ENCODE measurements at regions not wholly inside any gene's neighbourhood (a gene's known extent, or its start where the extent isn't known, plus 50 kb on each side); places are given as distances from the start of the nearest gene placed in this dataset.
"Not testable (repeated sequence)": the region's sequence is repeated elsewhere in the genome, so short reads cannot be mapped to it uniquely, and the experiment has no call there.

DNA sequence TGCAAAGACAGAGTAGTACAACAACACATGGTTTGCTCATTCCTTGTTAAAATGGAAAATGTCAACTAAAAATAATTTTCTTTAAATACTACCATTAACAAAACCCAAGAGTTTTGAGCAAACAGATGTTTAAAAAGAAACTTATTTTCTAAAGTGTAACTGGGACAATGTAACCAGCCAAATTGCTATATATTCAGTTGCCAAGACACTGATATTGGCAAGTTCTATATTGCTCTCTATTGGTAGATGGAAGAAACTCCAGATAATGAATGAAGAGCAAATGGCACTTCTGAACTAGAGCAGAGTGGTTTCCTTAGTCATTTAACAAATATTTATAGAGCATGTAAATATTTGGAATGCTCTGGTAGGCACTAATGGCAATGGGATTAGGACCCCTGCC lies 966.2 kb downstream of the RPA4 start:
- DNase-seq (ENCODE audit: low read depth in 4 of 4, low spot score in 3 of 4) = no peak

DNA sequence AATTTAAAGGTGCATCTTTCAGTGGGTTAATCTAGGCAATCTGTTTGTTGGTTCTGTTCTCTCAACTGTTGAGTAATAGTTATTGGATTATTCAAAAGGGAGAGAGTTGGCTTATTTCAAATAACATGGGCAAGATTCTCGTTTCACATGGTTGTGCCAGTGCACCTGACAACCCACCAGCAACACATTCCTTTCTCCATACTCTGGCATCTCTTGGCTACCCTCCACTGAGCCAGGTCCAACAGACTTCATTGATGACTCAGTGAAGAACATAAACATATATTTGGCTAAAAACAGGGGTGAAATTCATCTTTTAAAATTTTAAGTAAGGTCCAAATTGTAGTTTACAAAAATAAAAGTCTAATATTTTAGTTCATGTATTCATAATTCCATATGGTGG lies 967.2 kb downstream of the RPA4 start:
- no peak for DNase-seq (ENCODE audit: low read depth in 4 of 4, low spot score in 3 of 4)

DNA sequence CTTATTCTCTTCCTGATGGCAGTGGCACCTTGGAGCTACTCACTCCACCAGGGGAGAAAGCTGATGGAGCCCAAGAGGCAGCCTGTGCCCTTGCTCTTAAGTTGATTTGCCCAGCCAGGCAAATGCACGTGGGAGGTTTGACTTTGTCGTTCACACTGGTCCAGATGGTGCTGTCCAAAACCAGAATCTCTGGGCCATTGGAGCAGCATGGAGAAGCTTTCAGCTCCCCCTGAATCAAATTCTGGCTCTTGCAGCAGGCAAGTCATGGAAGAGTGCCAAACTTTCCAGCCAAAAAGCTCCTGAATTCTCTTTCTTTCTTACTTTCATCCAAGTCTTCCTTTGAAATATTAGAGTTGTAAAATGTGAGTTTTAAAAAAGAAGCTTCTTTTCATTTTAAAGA lies 970.4 kb downstream of the RPA4 start:
- no peak for DNase-seq (ENCODE audit: low read depth in 4 of 4, low spot score in 3 of 4)

DNA sequence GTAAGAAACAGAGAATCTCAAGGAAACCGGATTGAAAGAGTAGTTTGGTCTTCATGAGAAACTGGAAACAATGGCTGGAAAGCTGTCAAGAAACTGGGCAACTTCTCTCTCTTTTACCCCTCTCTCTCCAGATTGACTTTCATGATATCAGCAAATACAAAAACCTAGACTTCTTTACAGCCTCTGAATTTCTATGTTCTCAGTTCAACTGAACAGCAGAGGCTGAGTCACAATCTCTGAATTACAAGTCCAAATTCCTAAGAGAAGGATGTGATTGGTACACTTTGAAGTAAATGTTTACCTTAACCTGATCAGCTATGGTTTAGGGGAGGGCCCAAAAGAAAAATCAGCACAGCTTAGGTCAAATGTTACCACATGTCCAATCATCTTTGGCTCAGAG lies 974.9 kb downstream of the RPA4 start:
- no peak for DNase-seq (ENCODE audit: low read depth in 4 of 4, low spot score in 3 of 4)

DNA sequence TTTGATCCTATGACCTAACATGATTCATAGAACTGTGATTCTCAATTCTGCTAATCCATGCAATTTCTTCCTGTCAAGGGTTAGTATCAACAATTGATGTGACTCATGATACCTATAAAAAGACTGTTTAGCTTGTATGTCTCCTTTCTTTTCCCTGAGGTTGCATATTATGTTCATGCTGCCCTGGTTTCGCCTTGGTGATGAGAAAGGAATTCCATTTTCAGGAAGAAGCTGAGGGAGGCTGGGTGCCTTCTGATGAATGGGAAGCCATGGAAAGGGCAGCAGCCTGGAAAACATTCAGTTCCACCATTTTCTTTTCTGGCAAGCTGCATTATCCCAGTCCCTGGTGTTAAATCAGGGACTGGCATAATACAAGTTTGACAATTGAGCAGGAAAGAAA lies 976.5 kb downstream of the RPA4 start:
- no peak for DNase-seq (ENCODE audit: low read depth in 4 of 4, low spot score in 3 of 4)

DNA sequence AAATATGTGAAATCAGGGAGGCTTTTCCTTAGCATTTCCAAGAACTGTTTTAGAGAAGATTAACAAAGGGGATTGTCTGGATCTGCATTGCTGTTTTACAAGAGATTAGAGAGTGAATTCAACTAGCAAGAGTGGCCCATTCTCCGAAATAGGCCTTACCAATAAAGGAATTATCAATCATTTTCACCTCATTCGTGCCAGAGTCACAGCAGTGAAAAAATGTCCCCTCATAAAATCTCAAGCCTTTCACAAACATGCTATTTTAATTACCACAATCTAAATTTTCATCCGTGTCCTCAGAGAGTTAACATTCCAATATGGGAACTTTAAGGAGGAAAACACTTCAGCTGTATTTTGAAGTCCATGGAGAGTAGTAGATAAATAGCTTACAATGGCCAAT lies 979.6 kb downstream of the RPA4 start:
- DNase-seq (ENCODE audit: low read depth in 4 of 4, low spot score in 3 of 4) = no peak

DNA sequence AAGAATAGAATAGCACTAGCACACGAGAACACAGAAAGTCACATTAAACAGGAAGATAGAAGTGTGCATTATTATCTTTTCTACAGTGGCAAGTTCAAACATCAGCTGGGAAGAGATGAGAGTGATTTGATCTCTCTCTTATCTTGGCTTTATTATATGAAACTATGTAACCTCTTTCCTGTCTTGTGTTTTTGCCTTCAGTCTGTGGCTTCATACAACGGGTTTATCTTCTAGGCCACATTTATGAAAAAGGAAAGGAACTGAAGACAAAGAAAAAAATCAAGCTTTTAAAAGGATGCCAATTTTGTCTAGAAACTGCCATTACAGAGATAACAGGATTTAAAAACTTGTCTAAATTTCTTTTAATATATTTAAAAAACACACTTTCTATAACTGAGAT lies 983.6 kb downstream of the RPA4 start:
- no peak for DNase-seq (ENCODE audit: low read depth in 4 of 4, low spot score in 3 of 4)

DNA sequence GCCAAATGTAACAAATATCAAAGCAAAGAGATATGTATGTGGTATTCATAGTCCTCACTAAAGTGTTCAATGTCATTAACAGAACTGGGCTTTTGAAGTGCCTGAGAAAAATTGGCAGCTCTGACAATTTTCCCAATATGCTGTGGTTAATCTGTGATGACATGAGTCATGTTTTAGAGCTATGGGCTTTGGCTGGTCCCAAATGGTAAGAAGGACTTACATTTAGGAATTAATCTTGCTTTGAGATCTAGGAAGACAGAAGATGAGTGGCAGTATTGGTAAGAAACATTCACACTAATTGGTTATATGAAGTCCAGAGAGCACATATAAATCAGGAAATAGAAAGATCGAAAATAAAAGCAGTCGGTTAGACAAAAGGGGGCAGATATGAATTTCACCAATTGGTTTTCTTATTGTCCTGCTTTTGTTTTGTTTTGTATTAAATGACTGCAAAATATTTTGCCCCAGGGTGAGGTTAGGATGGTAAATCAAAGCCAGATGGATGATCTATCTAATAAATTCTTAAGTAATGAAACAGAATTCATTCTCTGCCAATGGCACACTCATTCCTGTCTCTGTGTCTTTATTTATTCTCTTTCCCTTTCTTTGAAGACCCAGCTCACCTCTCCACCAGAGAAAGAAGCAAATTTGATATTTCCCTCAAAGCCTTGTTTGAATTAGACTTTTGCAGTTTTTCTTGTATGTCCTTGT lies 993.1 kb downstream of the RPA4 start:
- no peak for DNase-seq (ENCODE audit: low read depth in 4 of 4, low spot score in 3 of 4)

DNA sequence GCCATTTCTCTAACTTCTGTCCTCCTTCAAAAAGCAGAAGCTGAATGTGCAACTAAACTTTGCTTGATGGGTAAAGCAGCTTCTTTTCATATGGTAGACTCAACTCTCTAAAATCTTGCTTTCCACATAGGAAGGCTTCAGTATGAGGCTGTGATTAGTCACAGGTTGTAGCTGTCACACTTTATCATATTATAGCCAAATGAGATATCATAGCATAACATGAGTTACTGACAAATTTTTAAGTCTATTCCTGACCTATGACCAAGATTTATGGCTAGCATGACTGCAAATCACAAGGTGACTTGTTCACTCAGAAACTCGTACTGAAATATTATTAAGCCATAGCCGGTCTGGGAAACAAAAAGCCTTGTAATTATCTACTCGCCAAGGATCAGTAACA lies 998.6 kb downstream of the RPA4 start:
- no peak for DNase-seq (ENCODE audit: low read depth in 4 of 4, low spot score in 3 of 4)

DNA sequence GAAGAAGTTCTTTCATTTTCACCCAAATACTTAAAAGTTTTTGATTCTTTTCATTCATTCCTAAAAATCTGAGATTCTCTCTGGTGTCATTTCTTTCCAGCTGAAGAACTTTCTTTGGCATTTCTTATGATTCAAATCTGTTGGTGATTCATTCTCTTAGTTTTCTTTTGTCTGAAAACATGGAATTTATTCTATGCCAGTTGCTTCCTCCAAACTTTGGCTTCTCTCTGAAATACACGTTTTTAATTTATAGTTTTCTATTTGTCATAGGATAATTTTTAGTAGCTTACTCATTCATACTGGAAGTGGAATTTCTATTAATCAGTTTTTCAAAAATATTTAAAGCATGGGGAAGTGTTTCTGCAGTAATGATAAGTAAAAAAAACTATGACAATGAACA lies 1012.0 kb downstream of the RPA4 start:
- DNase-seq (ENCODE audit: low read depth in 4 of 4, low spot score in 3 of 4) = no peak

DNA sequence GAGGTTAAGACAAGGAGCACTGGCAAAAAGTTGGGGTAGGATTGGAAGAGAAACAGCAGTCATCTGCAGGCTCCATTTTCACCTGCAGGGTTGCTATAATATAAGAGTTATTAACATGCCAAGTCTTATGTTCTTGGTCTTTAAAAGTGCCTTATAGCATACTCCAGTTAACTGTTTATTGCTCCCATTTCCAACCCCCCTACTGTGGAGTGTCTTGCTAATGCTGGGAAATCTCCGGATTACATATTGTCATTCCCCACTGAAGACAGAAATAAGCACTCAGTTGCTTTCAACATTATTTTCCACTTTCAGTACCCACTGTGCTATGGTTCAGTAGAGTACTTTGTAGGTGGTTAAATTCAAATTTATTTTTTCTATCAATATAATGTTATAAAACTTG lies 1014.3 kb downstream of the RPA4 start:
- DNase-seq (ENCODE audit: low read depth in 4 of 4, low spot score in 3 of 4) = no peak

DNA sequence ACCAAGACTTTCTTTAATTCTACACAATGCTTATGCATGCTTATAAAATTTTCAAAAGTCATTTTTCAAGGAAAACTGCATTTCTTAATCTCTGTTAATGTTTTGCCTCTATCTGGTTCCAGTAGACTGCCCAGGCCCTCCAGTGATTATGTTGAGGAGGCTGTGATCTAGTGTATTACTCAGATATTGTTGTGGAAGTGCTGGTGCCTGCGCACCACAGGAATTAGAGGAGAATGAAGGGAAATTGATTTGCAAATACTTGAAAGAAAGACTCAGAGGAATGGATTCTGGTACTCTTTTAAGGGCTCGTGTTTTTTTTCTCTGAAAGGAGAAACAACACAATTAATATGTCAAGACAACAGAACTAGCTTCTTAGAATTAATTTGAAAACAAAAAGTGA lies 1015.1 kb downstream of the RPA4 start:
- DNase-seq (ENCODE audit: low read depth in 4 of 4, low spot score in 3 of 4) = no peak

DNA sequence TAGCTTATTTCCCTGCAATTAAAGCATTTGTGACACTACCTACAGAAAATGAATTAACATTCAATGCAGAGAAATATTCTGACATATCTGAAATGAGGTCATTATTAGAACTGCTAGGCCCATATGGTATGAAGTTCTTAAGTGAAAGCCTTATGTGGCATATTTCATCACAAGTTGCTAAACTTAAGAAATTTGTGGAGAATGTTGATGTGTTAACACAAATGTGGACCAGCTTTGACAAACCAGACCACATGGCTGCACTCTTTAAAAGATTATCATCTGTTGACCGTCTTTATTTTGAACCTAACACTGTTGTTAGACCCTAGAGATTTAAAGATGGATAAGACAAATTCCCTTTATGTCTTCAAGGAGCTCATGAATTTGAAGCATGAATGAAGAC lies 1024.1 kb downstream of the RPA4 start:
- DNase-seq (ENCODE audit: low read depth in 4 of 4, low spot score in 3 of 4) = no peak

DNA sequence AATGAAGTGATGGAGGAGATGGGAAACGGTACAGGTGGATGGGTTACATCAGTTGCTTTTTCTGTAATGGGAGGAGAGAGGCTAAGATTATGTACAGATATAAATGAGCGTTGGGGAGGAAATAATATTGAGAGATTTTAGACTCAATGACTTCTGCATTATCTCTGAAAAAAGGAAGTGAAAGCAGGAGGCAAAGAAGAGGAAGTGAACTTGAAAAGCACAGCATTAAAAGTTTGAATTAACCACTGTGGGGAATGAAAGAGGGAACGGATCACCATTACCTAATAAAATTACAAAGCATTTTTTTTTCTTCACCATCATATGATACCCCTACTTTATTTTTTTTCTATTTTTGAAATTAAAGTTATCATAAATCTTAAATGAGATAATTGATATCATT lies 1025.5 kb downstream of the RPA4 start:
- no peak for DNase-seq (ENCODE audit: low read depth in 4 of 4, low spot score in 3 of 4)

DNA sequence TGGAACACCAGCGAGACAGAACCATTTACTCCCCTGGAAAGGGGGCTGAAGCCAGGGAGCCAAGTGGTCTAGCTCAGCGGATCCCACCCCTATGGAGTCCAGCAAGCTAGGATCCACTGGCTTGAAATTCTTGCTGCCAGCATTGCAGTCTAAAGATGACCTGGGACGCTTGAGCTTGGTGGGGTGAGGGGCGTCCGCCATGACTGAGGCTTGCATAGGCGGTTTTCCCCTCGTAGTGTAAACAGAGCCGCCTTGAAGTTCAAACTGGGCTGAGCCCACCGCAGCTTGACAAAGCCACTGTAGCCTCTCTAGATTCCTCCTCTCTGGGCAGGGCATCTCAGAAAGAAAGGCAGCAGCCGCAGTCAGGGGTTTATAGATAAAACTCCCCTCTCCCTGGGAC lies 1031.7 kb downstream of the RPA4 start:
- not testable (repeated sequence) for DNase-seq (ENCODE audit: low read depth in 4 of 4, low spot score in 3 of 4)

DNA sequence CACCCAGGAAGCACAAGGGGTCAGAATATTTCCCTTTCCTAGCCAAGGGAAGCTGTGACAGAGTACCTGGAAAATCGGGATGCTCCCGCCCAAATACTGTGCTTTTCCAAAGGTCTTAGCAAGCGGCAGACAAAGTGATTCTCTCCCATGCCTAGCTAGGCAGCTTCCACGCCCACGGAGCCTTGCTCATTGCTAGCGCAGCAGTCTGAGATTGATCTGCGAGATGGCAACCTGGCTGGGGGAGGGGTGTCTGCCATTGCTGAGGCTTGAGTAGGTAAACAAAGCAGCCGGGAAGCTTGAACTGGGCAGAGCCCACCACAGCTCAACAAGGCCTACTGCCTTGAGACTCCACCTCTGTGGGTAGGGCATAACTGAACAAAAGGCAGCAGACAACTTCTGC lies 1037.5 kb downstream of the RPA4 start:
- not testable (repeated sequence) for DNase-seq (ENCODE audit: low read depth in 4 of 4, low spot score in 3 of 4)

DNA sequence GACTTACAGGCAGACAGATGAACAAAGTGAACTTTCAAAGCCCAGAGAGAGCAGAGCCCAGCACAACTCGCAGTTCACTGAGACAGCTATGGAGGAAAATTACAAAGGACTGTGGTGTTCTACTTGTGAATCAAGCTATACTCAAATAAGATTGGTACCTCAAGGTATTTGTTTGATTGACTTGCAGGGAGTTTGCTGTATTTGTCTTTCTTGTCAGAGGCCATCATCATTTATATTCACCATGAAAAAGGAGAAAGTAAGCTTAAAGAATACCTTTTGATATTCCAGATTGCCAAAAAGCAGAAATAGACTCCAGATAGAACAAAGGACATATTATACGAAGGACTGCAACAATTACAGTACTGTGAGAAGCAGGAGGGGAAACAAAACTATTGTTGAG lies 1047.9 kb downstream of the RPA4 start:
- DNase-seq (ENCODE audit: low read depth in 4 of 4, low spot score in 3 of 4) = no peak

DNA sequence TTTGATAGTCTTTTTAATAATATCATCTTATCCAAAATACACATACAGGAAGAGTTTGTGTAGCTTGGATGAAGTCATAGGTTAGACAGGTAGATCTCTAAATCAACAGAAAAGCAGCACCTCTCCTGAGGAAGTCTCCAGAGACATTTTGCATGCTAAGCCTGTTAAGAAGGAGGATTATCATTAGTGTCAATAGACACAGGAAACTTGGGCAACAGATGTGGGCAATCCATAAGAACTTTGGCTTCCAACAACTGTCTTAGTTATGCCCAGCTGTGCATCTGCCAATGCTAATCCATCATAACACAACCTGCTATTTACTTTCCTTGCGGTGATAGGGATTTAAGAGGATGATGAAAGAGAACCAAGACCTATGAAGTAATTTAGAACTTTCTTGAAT lies 1052.6 kb downstream of the RPA4 start:
- no peak for DNase-seq (ENCODE audit: low read depth in 4 of 4, low spot score in 3 of 4)

DNA sequence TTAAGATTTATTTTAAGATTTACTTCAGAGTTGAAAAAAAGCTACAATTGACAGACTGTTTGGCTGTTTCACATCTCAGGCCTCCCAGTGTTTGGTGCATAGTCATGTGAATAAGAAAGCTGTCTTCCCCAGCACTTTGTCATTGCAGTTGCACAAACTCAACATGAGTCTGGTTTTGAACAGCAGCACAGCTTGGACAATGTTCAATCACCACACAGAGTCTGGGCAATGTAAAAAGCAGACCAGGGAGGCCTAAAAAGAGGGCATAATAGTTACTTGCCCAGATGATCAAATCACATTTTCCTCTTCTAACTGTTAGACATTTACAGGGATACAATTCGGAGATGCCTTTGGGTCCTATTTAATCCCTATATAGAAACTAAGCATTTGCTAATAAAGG lies 1055.0 kb downstream of the RPA4 start:
- DNase-seq (ENCODE audit: low read depth in 4 of 4, low spot score in 3 of 4) = no peak

DNA sequence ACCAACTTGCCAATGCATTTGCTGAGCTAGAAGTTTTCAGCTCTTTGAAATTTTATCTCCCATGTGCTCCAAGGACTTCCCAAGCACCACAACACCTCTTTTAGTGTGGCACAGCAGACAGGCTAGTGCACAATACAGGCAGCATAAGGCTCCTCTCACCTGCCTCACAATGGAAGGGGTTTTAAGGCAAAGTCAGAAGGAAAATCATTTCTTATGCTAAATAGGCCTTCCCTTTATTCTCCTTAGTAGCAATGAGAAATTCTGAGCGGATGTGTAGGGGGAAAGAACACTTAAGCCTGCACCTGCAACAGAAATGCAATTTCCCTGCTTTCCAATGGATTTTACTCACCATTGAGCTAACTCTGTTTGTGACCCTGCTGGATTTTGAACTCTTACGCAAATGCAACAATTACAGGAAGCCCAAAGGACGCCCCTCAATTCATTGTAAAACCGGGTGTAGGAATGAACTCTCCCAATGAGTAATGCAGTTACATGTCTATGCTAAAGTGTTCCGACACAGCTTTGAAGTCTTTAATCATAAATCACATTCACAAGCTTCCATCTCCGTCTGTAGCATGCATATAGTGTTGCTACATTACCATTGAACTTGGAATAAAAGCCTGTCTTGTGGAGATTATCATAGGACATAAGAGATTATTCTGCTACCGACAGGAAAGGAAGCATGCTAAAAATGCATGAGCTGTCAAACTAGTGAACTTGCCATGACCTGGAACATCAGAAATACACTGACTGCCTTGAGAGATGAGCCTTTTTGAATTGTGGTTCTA lies 1084.9 kb downstream of the RPA4 start:
- DNase-seq (ENCODE audit: low read depth in 4 of 4, low spot score in 3 of 4) = no peak

DNA sequence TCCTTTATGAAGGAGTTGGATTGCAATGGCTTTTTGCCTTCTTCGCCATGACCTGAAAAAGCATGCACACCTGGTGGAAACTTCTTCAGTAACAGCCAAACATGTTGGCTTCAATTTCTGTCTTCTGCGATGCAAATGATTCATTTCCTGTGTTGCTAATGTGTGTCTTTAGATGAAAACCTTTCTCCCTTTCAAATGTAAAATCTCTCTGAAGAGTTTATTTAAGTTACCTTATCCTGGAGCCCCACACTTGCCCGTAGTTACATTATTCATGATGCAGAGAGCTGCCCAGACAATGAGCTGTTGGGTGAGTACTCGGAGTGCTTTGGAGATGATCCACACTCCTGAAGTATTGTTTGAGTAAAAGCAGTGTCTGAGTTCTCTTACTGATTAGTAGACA lies 1100.9 kb downstream of the RPA4 start:
- DNase-seq (ENCODE audit: low read depth in 4 of 4, low spot score in 3 of 4) = no peak

DNA sequence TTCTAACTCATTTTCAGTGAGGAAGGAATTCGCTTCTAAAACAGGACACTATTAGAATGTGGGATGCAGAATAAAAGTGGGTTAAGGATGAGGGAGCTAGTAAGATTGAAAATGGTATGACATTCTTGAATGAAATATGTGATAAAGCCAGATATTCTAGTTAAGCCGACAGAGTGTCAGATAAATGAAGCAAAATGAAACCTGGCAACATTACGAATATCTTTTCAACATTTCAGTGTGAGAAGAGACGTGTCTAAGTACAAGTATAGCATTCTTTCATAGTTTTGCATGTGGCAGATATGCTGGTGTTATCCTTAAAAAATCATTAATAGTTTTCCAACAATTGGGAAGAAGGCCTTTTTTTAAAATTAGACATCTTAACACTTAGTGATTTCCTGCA lies 1101.4 kb downstream of the RPA4 start:
- DNase-seq (ENCODE audit: low read depth in 4 of 4, low spot score in 3 of 4) = no peak

DNA sequence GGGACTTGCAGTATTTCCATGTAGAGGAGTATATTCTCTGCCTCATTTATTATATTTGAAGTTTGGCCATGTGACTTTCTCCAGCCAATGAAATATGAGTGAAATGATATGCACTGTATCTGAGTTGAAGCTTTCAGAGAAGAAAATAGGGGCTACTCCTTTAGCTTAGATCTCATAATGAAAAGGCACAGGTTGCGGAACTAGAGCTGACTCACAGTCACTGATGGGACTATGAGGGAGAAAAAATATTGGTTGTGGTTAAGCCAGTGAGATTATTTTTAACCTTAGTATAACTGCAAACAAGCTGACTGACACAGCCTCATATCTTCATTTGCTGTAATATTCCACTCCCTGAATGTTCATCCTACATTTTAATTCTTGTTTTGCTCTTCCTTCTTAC lies 1104.3 kb downstream of the RPA4 start:
- no peak for DNase-seq (ENCODE audit: low read depth in 4 of 4, low spot score in 3 of 4)

All from right renal pelvis (tissue), 4 donors.